GM23338 (cell line): ENCODE measurements at regions not wholly inside any gene's neighbourhood (a gene's known extent, or its start where the extent isn't known, plus 50 kb on each side); places are given as distances from the start of the nearest gene placed in this dataset.

Experiments
- ATAC-seq: fragments of 200-7000 bp; cut with Tn5 transposase; 3 replicates; pipeline ENCODE4 v1.9.1; 2020
- DNase-seq: peaks from one replicate; pipeline ENCODE4 v3.0.0-alpha.2; 2015; ENCODE audit warnings: low spot score
- H2AFZ ChIP-seq: fragments of 200-600 bp; sonication (generic); 2 replicates; pipeline ENCODE4 v1.8.0; 2016; ENCODE audit warnings: antibody characterized with exemption, mild to moderate bottlenecking, moderate library complexity
- H3F3A ChIP-seq: fragments of 200-600 bp; sonication (generic); replicated peaks from 2 replicates; pipeline ENCODE4 v1.8.0; 2017; ENCODE audit warnings: antibody characterized with exemption, mixed run types, low read depth
- H3K27ac ChIP-seq: fragments of 200-600 bp; sonication (generic); 2 replicates; pipeline ENCODE4 v1.6.1; 2016; ENCODE audit warnings: low read depth
- H3K27me3 ChIP-seq: fragments of 200-600 bp; sonication (generic); 2 replicates; pipeline ENCODE4 v1.8.0; 2016; ENCODE audit warnings: mild to moderate bottlenecking, mixed run types, moderate library complexity; ENCODE audit not compliant: insufficient read depth
- H3K36me3 ChIP-seq: fragments of 200-600 bp; sonication (generic); 2 replicates; pipeline ENCODE4 v1.8.0; 2016; ENCODE audit warnings: mild to moderate bottlenecking; ENCODE audit not compliant: insufficient read depth
- H3K4me1 ChIP-seq: fragments of 200-600 bp; sonication (generic); 2 replicates; pipeline ENCODE4 v1.8.0; 2016; ENCODE audit warnings: mild to moderate bottlenecking, moderate library complexity; ENCODE audit not compliant: insufficient read depth
- H3K4me2 ChIP-seq: fragments of 200-600 bp; sonication (generic); 2 replicates; pipeline ENCODE4 v1.7.1; 2017; ENCODE audit warnings: mixed run types
- H3K4me3 ChIP-seq: fragments of 200-600 bp; sonication (generic); 2 replicates; pipeline ENCODE4 v1.6.1; 2016; ENCODE audit warnings: mixed run types
- H3K79me2 ChIP-seq: fragments of 200-600 bp; sonication (generic); replicated peaks from 2 replicates; pipeline ENCODE4 v1.8.0; 2017; ENCODE audit warnings: mild to moderate bottlenecking; ENCODE audit not compliant: insufficient read depth
- H3K9me2 ChIP-seq: fragments of 200-600 bp; sonication (generic); 2 replicates; pipeline ENCODE4 v1.8.0; 2017; ENCODE audit not compliant: insufficient read depth
- H4K20me1 ChIP-seq: fragments of 200-600 bp; sonication (generic); replicated peaks from 2 replicates; pipeline ENCODE4 v1.8.0; 2017; ENCODE audit warnings: mild to moderate bottlenecking; ENCODE audit not compliant: insufficient read depth
- H3K27ac Mint-ChIP-seq: 2 replicates; pipeline ENCODE4 v1.8.0; 2020; ENCODE audit warnings: inconsistent platforms, mild to moderate bottlenecking, moderate library complexity, mixed read lengths
- H3K27me3 Mint-ChIP-seq: 3 replicates; pipeline ENCODE4 v1.8.0; 2022; ENCODE audit warnings: low read depth, mild to moderate bottlenecking, moderate library complexity, mixed read lengths, inconsistent platforms; ENCODE audit not compliant: insufficient read depth, poor library complexity
- H3K36me3 Mint-ChIP-seq: 3 replicates; pipeline ENCODE4 v1.8.0; 2021; ENCODE audit warnings: low read depth, mild to moderate bottlenecking, inconsistent platforms, moderate library complexity, mixed read lengths
- H3K4me1 Mint-ChIP-seq: 3 replicates; pipeline ENCODE4 v1.8.0; 2020; ENCODE audit warnings: mild to moderate bottlenecking, inconsistent platforms, mixed read lengths
- H3K4me3 Mint-ChIP-seq: 3 replicates; pipeline ENCODE4 v1.8.0; 2021; ENCODE audit warnings: moderate library complexity, mild to moderate bottlenecking, inconsistent platforms, mixed read lengths
- H3K9me3 Mint-ChIP-seq: 3 replicates; pipeline ENCODE4 v1.8.0; 2020; ENCODE audit warnings: moderate library complexity, mild to moderate bottlenecking, inconsistent platforms, mixed read lengths
- JUNB ChIP-seq: IDR thresholded peaks from one replicate; pipeline ENCODE4 v1.6.1; 2016; ENCODE audit warnings: antibody characterized with exemption; ENCODE audit not compliant: unreplicated experiment
- STAT1 ChIP-seq: IDR thresholded peaks from one replicate; pipeline ENCODE4 v1.6.1; 2016; ENCODE audit warnings: antibody characterized with exemption; ENCODE audit not compliant: unreplicated experiment
- ZNF331 ChIP-seq: fragments of 250-450 bp; sonication (Bioruptor Pico); IDR thresholded peaks from 2 replicates; pipeline ENCODE4 v1.5.0; 2020; ENCODE audit warnings: low read depth, mild to moderate bottlenecking, moderate library complexity
- TF ChIP-seq, protein P1 (sequence below): IDR thresholded peaks from one replicate; pipeline ENCODE4 v1.6.1; 2018; ENCODE audit warnings: antibody characterized with exemption; ENCODE audit not compliant: unreplicated experiment
- TF ChIP-seq, protein P2 (sequence below): fragments of 250-450 bp; sonication (Bioruptor Pico); IDR thresholded peaks from 2 replicates; pipeline ENCODE4 v1.5.0; 2020; ENCODE audit warnings: mild to moderate bottlenecking, moderate library complexity
- TF ChIP-seq, protein P3 (sequence below): IDR thresholded peaks from 2 replicates; pipeline ENCODE4 v1.6.1; 2016; ENCODE audit warnings: antibody characterized with exemption
- TF ChIP-seq, protein P4 (sequence below), 2 experiments: fragments of 200-600 bp in 1 of 2; sonication (generic) in 1 of 2; conservative IDR thresholded peaks; 2 replicates each; pipeline versions ENCODE4 v1.5.1 to v1.6.1; 2016 to 2017; ENCODE audit warnings: antibody characterized with exemption in 2 of 2, low read depth in 2 of 2, mild to moderate bottlenecking in 2 of 2, moderate library complexity in 1 of 2

DNA sequence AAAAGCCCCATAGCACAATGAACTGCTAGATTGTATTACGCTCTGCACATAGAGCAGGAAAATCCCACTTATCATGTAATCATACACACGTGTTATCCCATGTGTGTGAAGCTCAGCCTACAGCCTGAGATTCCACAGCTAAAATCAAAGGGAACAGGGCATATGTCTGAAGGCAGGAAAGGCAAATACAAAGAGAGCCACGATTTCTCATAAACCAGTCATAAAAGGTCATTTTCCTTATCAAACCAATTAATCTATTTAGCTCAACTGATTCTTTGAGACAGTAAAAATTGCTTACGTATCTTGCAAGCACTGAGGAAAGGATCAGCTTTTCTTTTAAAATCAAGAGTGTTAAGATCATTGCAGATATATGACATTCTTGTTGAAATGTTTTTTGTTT, 199.5 kb upstream of the TBL1XR1 start:
- no peak for ATAC-seq
- Histone ChIP-seq H3K4me2 (no peak overlapping the region), H3K4me1 (no peaks in the 10 kb centered on the region), H3K4me3 (no peak overlapping the region), H3F3A (no peaks in the 10 kb centered on the region), H3K27me3 (no peaks in the 10 kb centered on the region), H2AFZ (no peak overlapping the region), H3K36me3 (no peaks in the 10 kb centered on the region), H3K79me2 (no peaks in the 10 kb centered on the region), H3K27ac (no peak overlapping the region), H3K9me2 (peaks cover 5% of the 10 kb centered on the region; the same call in 1 of the 2 replicates), H4K20me1 (no peaks in the 10 kb centered on the region)
- H3K4me3 Mint-ChIP-seq = no peak overlapping the region
- TF ChIP-seq, protein P1, sequence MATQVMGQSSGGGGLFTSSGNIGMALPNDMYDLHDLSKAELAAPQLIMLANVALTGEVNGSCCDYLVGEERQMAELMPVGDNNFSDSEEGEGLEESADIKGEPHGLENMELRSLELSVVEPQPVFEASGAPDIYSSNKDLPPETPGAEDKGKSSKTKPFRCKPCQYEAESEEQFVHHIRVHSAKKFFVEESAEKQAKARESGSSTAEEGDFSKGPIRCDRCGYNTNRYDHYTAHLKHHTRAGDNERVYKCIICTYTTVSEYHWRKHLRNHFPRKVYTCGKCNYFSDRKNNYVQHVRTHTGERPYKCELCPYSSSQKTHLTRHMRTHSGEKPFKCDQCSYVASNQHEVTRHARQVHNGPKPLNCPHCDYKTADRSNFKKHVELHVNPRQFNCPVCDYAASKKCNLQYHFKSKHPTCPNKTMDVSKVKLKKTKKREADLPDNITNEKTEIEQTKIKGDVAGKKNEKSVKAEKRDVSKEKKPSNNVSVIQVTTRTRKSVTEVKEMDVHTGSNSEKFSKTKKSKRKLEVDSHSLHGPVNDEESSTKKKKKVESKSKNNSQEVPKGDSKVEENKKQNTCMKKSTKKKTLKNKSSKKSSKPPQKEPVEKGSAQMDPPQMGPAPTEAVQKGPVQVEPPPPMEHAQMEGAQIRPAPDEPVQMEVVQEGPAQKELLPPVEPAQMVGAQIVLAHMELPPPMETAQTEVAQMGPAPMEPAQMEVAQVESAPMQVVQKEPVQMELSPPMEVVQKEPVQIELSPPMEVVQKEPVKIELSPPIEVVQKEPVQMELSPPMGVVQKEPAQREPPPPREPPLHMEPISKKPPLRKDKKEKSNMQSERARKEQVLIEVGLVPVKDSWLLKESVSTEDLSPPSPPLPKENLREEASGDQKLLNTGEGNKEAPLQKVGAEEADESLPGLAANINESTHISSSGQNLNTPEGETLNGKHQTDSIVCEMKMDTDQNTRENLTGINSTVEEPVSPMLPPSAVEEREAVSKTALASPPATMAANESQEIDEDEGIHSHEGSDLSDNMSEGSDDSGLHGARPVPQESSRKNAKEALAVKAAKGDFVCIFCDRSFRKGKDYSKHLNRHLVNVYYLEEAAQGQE = no peak
- no peak for TF ChIP-seq JUNB
- no peak for TF ChIP-seq STAT1
- TF ChIP-seq, protein P2, sequence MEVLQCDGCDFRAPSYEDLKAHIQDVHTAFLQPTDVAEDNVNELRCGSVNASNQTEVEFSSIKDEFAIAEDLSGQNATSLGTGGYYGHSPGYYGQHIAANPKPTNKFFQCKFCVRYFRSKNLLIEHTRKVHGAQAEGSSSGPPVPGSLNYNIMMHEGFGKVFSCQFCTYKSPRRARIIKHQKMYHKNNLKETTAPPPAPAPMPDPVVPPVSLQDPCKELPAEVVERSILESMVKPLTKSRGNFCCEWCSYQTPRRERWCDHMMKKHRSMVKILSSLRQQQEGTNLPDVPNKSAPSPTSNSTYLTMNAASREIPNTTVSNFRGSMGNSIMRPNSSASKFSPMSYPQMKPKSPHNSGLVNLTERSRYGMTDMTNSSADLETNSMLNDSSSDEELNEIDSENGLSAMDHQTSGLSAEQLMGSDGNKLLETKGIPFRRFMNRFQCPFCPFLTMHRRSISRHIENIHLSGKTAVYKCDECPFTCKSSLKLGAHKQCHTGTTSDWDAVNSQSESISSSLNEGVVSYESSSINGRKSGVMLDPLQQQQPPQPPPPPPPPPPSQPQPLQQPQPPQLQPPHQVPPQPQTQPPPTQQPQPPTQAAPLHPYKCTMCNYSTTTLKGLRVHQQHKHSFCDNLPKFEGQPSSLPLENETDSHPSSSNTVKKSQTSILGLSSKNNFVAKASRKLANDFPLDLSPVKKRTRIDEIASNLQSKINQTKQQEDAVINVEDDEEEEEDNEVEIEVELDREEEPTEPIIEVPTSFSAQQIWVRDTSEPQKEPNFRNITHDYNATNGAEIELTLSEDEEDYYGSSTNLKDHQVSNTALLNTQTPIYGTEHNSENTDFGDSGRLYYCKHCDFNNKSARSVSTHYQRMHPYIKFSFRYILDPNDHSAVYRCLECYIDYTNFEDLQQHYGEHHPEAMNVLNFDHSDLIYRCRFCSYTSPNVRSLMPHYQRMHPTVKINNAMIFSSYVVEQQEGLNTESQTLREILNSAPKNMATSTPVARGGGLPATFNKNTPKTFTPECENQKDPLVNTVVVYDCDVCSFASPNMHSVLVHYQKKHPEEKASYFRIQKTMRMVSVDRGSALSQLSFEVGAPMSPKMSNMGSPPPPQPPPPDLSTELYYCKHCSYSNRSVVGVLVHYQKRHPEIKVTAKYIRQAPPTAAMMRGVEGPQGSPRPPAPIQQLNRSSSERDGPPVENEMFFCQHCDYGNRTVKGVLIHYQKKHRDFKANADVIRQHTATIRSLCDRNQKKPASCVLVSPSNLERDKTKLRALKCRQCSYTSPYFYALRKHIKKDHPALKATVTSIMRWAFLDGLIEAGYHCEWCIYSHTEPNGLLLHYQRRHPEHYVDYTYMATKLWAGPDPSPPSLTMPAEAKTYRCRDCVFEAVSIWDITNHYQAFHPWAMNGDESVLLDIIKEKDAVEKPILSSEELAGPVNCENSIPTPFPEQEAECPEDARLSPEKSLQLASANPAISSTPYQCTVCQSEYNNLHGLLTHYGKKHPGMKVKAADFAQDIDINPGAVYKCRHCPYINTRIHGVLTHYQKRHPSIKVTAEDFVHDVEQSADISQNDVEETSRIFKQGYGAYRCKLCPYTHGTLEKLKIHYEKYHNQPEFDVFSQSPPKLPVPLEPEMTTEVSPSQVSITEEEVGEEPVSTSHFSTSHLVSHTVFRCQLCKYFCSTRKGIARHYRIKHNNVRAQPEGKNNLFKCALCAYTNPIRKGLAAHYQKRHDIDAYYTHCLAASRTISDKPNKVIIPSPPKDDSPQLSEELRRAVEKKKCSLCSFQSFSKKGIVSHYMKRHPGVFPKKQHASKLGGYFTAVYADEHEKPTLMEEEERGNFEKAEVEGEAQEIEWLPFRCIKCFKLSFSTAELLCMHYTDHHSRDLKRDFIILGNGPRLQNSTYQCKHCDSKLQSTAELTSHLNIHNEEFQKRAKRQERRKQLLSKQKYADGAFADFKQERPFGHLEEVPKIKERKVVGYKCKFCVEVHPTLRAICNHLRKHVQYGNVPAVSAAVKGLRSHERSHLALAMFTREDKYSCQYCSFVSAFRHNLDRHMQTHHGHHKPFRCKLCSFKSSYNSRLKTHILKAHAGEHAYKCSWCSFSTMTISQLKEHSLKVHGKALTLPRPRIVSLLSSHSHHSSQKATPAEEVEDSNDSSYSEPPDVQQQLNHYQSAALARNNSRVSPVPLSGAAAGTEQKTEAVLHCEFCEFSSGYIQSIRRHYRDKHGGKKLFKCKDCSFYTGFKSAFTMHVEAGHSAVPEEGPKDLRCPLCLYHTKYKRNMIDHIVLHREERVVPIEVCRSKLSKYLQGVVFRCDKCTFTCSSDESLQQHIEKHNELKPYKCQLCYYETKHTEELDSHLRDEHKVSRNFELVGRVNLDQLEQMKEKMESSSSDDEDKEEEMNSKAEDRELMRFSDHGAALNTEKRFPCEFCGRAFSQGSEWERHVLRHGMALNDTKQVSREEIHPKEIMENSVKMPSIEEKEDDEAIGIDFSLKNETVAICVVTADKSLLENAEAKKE (CRISPR knock-in tag) = no peak
- TF ChIP-seq, protein P3, sequence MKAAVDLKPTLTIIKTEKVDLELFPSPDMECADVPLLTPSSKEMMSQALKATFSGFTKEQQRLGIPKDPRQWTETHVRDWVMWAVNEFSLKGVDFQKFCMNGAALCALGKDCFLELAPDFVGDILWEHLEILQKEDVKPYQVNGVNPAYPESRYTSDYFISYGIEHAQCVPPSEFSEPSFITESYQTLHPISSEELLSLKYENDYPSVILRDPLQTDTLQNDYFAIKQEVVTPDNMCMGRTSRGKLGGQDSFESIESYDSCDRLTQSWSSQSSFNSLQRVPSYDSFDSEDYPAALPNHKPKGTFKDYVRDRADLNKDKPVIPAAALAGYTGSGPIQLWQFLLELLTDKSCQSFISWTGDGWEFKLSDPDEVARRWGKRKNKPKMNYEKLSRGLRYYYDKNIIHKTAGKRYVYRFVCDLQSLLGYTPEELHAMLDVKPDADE = no peak
- no peak for TF ChIP-seq ZNF331
- TF ChIP-seq, protein P4, sequence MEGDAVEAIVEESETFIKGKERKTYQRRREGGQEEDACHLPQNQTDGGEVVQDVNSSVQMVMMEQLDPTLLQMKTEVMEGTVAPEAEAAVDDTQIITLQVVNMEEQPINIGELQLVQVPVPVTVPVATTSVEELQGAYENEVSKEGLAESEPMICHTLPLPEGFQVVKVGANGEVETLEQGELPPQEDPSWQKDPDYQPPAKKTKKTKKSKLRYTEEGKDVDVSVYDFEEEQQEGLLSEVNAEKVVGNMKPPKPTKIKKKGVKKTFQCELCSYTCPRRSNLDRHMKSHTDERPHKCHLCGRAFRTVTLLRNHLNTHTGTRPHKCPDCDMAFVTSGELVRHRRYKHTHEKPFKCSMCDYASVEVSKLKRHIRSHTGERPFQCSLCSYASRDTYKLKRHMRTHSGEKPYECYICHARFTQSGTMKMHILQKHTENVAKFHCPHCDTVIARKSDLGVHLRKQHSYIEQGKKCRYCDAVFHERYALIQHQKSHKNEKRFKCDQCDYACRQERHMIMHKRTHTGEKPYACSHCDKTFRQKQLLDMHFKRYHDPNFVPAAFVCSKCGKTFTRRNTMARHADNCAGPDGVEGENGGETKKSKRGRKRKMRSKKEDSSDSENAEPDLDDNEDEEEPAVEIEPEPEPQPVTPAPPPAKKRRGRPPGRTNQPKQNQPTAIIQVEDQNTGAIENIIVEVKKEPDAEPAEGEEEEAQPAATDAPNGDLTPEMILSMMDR (conservative IDR thresholded peaks at IDR 0.05; ENCODE audit: low read depth in 2 of 2) = no peak
- H3K27ac Mint-ChIP-seq = no peak overlapping the region
- H3K27me3 Mint-ChIP-seq = peaks cover 1% of the 10 kb centered on the region
- H3K36me3 Mint-ChIP-seq = no peaks in the 10 kb centered on the region
- no peaks in the 10 kb centered on the region for H3K4me1 Mint-ChIP-seq
- H3K9me3 Mint-ChIP-seq = peaks cover 4% of the 10 kb centered on the region; the same call in 2 of the 3 replicates
- DNase-seq = no peak
